ENCODE measurements at regions not wholly inside any gene's neighbourhood (a gene's known extent, or its start where the extent isn't known, plus 50 kb on each side); places are given as distances from the start of the nearest gene placed in this dataset.
"Not testable (repeated sequence)": the region's sequence is repeated elsewhere in the genome, so short reads cannot be mapped to it uniquely, and the experiment has no call there.

GRCh38 chr6:141195251-141195832 lies 937.4 kb upstream of the GJE1 start:
- Histone ChIP-seq H3K27ac (no peak overlapping the region), H3K4me1 (no peaks in the 10 kb centered on the region), H3K4me3 (no peak overlapping the region), H3K36me3 (no peaks in the 10 kb centered on the region), H3K9me3 (peaks cover 8% of the 10 kb centered on the region), H3K27me3 (ENCODE audit: low read depth) (no peaks in the 10 kb centered on the region)
- DNase-seq, result no peak
- intact Hi-C loops (cut with DNase I), result no loop called here
- TF ChIP-seq CTCF (IDR thresholded peaks at IDR 0.05), result no peak
- no peak for ATAC-seq

- no peak for DNase-seq
- Histone ChIP-seq H3K27ac (no peak overlapping the region), H3K4me1 (no peaks in the 10 kb centered on the region), H3K36me3 (no peaks in the 10 kb centered on the region), H3K9me3 (peaks cover 12% of the 10 kb centered on the region), H3K27me3 (ENCODE audit: low read depth) (no peaks in the 10 kb centered on the region), H3K4me3 (no peak overlapping the region)
- intact Hi-C loops (cut with DNase I), result no loop called here
- no peak for TF ChIP-seq CTCF (IDR thresholded peaks at IDR 0.05)
- no peak for ATAC-seq
Measured at GRCh38 chr6:141183368-141183767, 949.4 kb upstream of the GJE1 start.

- H3K4me1 ChIP-seq; H3K27ac ChIP-seq; intact Hi-C loops (cut with DNase I); H3K4me3 ChIP-seq; ATAC-seq; H3K27me3 ChIP-seq (ENCODE audit: low read depth); DNase-seq; H3K36me3 ChIP-seq; H3K9me3 ChIP-seq: not testable (repeated sequence)
Measured at GRCh38 chr6:141175458-141175857, 957.3 kb upstream of the GJE1 start.

GRCh38 chr6:141174932-141175331 lies 957.8 kb upstream of the GJE1 start:
- no peak overlapping the region for H3K4me3 ChIP-seq
- ATAC-seq, result no peak
- DNase-seq, result no peak
- no peaks in the 10 kb centered on the region for H3K27me3 ChIP-seq (ENCODE audit: low read depth)
- H3K9me3 ChIP-seq, result no peaks in the 10 kb centered on the region
- no peaks in the 10 kb centered on the region for H3K36me3 ChIP-seq
- no peaks in the 10 kb centered on the region for H3K4me1 ChIP-seq
- no peak overlapping the region for H3K27ac ChIP-seq
- no peak for TF ChIP-seq CTCF (IDR thresholded peaks at IDR 0.05)
- intact Hi-C loops (cut with DNase I), result no loop called here

- no peak for TF ChIP-seq CTCF (IDR thresholded peaks at IDR 0.05)
- intact Hi-C loops (cut with DNase I), result no loop called here
- no peak for DNase-seq
- Histone ChIP-seq H3K4me3 (no peak overlapping the region), H3K27me3 (ENCODE audit: low read depth) (no peaks in the 10 kb centered on the region), H3K9me3 (no peaks in the 10 kb centered on the region), H3K36me3 (no peaks in the 10 kb centered on the region), H3K27ac (no peak overlapping the region), H3K4me1 (no peaks in the 10 kb centered on the region)
- ATAC-seq, result no peak
Measured at GRCh38 chr6:141173529-141173928, 959.2 kb upstream of the GJE1 start.

GRCh38 chr6:141169419-141169818 lies 963.3 kb upstream of the GJE1 start:
- Histone ChIP-seq H3K4me1 (no peaks in the 10 kb centered on the region), H3K27me3 (ENCODE audit: low read depth) (no peaks in the 10 kb centered on the region), H3K27ac (no peak overlapping the region), H3K36me3 (no peaks in the 10 kb centered on the region), H3K4me3 (no peak overlapping the region), H3K9me3 (no peaks in the 10 kb centered on the region)
- intact Hi-C loops (cut with DNase I), result no loop called here
- TF ChIP-seq CTCF (IDR thresholded peaks at IDR 0.05), result no peak
- ATAC-seq (no peak), DNase-seq (no peak)

Measured in lower lobe of right lung (tissue), 2 donors.